Fibroblast of upper back skin (primary cell): ENCODE measurements at regions not wholly inside any gene's neighbourhood (a gene's known extent, or its start where the extent isn't known, plus 50 kb on each side); places are given as distances from the start of the nearest gene placed in this dataset.

Source experiments
- DNase-seq: peaks from one replicate; pipeline ENCODE4 v3.0.0-alpha.2; 2013

DNA sequence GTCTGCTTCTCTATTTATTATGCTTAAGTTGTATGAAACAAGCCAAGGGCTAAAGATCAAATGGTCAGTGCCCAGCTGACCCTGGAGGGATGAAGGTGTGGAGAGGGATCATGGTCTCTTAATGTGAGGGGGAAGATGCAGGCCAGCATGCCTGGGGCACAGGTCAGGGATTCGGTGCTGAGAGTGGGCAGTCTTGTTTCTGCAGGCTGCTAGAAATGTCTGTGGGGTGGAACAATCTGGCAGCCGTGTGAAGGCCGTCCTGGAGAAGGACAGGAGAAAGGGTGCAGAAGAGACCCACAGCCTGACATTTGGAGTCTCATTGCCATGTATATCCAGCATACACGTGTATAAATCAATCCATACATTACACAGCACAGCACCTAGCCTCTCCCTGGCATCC lies 258.3 kb upstream of the MOCS1 start:
- no peak for DNase-seq

DNA sequence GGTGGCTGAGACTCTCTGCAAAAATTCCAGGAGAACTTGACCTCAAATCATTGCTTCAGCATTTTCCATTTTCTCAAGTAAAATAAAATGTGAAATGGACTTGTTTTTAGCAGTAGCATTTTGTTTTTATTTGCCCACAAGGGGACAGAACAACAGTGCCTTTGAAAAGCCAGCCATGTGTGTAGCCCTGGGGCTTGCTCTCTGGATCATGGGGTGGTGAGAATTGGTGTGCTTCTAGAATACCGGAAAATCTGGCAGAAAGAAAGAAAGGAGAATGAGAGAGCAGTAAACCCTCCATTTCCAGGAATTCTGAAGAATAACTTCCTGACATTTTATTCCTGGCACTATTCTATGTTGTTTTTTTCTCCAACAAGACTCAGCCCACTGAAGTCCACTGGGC lies 254.7 kb upstream of the MOCS1 start:
- no peak for DNase-seq

- DNase-seq, result no peak
These were observed 253.4 kb upstream of the MOCS1 start for GRCh38 chr6:40187535-40188144.

DNA sequence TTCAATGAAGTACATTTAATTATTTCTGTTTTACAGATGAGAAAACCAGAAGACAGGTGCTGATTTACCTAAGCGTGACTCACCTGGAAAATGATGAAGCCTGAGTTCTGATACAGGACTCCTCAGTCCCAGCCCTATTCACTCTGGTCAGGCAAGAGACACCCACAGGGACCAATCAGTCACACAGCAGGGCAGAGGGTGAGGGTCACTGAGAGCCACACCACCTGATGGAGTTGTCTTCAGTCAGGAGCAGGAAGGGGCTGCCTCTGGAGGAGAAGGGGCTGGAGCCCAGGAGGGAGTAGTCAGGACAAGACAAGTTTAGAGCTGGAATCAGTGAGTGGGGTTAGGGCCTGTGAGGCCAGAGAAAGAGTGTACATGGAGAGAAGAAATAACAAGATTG lies 251.2 kb upstream of the MOCS1 start:
- DNase-seq, result no peak

DNA sequence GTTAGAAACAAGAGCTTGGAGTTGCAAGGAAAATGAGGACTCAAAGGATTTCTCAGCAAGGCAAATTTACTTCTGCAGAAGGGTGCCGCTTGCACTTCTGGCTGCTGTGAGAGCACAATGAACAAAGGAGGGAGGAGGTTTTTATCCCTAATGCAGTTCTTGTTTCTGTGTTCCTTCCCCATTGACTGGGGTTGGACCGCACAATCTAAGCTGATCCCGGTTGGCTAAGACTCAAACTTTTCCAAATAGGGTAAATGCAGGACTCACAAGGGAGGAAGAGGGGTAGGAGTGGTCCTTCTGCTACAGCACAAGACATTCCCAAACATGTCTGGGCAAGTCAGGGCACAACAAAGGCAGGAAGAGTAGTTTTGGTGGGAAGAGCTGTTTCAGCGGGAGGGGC lies 249.6 kb upstream of the MOCS1 start:
- DNase-seq, result no peak

GRCh38 chr6:40181367-40181766 lies 247.1 kb upstream of the MOCS1 start:
- DNase-seq, result no peak

- DNase-seq, result no peak
These were observed 246.0 kb upstream of the MOCS1 start for GRCh38 chr6:40180271-40180670.

GRCh38 chr6:40179496-40179895 lies 245.2 kb upstream of the MOCS1 start:
- DNase-seq, result no peak

DNA sequence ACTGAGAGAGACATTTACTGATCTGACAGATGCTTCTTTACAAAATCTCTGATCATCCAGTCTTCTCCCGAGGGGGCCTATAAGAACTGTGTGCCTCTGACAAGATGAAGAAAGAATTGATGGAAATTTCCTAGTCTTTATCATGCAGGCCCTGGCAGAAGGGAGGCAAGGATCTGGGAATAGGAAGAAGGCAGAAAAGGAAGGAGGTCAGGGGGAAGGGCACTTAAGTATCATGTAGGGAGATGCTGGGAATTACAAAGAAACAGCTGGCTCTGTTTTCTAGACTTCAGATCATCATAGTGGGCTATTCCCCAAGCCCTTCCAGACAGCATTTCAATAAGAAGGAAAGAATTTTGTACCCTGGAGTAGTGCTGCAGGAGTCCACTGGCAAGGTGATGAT lies 243.3 kb upstream of the MOCS1 start:
- DNase-seq, result no peak

DNA sequence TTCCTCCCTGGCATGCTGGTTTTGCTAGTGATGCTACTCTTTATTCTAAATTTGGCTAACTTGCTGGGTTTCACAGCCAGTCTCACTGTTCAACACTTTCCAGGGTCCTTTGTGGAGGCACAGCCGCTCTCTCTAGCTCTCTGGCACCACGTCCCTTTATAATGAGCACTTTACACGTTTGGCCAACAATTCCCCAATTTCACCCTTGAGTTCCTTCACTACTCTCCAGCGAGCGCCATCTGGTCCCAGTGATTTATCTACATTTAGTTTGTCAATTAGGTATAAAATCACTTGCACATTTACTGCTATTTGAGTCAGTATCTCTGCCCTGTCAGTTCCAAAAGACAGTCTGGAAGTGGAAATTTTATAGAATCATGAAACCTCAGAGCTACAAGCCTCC lies 241.9 kb upstream of the MOCS1 start:
- DNase-seq, result no peak

DNA sequence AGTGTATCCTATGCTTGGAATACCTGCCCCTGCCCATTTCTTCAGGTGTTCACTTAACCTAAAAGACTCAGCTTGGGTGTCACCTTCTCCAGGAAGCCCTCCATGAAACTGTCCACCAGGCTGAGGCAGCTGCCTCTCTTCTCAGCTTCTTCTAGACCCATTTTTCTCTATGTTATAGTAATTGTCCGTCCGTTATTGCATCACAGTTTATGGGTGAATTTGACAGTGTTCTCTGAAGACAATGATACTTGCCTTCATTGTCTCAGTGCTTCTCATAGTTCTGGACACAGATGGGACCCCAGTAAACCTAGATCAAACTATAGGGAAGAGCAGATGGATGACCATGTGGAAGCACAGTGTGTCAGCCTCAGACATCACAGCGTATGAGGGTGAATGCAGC lies 238.0 kb upstream of the MOCS1 start:
- DNase-seq, result no peak

DNA sequence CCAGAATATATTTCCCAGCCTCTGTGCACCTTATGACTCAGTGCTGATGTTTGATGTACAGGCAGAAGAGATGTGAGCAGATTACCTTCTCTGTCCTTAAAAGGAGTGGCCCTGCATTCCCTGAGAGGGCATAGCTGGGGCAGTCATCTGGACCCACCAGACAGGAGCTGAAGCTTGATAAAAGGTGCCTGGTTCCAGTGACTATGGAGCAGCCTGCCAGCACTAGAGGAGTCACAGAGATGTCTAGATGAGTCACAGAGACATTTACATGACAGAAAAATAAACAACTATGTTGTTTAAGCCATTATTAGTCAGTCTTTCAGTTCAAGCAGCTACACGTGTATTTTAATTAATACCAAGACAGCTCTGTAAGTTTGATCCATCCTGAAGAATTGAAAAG lies 237.1 kb upstream of the MOCS1 start:
- DNase-seq, result no peak

DNA sequence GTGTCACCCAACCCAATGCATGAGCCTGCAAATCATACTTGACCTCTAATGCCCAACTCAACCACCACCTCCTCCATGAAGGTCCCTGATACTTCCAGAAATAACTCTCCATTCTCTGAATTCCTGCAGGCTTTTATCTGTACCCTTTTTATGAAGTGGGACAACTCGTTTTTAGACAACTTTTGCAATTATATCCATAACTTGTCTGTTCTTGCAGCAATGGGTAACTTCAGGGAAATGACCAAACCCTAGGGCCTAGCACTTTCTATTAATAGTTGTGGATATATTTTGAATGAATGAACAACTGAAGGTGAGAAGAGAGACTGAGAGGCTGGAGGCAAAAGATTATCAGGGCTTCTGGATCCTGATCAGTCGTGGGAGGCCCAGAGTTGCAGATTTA lies 236.6 kb upstream of the MOCS1 start:
- no peak for DNase-seq

GRCh38 chr6:40169878-40170277 lies 235.6 kb upstream of the MOCS1 start:
- DNase-seq, result no peak

GRCh38 chr6:40166963-40167362 lies 232.7 kb upstream of the MOCS1 start:
- no peak for DNase-seq

DNA sequence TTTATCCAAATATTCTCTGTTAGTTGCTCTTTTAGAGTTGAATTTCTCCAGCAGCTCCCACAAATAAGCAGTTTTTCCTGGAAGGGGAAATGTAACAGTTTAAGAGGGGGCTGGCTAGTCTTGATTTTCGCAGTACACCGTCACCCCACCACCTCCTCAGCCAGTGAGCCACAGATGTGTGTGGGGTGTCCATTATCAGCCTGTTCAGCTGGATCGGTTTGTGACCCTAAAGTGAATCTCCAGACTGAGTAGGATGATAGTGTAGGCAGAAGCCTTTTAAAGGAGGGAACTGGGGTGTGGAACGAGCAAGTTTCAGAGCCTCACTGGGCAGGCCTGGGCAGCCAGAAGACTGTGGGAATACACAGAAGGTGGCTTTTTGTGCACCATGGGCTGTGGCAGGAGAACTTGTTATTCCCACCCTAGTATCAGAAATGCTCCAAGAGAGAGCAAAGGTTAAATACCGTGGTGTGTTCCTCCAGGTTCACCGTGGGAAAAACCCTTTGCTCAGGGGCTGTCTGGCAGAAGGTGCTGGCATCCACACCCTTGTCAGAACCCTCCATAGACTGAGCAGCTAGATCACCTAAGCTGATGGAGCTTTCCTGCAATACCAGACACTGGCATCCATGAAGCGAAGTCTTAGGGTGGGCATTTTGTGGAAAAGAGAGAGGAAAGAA lies 230.9 kb upstream of the MOCS1 start:
- DNase-seq, result no peak

- no peak for DNase-seq
These were observed 230.1 kb upstream of the MOCS1 start for GRCh38 chr6:40164345-40164755.

DNA sequence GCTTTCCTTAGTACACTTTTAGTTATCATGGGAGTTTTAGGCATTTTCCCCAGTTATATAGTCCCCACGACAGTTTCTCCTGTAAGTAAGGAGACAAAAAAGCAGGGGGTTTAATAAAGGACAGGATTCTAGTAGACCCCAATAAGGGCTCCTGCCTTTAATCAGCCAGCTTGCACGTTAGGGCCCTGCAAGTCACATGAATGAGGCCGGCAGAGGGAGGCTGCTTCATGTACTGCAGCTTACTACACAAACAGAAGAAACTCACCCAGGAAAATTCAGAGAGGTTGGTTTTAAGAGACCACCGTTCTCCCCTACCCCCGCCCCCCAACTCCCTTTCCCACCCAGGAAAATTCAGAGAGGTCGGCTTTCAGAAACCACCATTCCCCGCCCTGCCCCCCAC lies 229.7 kb upstream of the MOCS1 start:
- DNase-seq, result no peak

DNA sequence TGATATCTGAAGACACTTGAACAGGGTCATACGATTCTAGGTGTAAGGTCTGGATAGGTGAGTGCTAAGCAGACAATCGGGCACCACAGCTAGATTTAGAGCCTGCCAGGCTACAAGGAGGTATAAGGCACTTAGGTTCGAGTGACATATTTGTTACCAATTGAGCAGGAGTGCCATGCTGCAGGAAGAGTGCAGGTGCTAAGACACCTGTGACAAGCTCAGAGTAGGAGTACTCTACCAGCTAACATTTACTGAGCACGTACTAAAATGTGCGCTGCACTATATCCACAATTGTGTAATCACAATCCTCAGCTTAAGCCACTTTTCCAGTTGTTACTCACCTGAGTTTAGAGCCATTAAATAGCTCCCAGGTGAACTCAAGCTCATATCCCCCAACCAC lies 227.8 kb upstream of the MOCS1 start:
- DNase-seq, result no peak

- DNase-seq, result no peak
These were observed 226.6 kb upstream of the MOCS1 start for GRCh38 chr6:40160826-40161225.

- DNase-seq, result no peak
These were observed 225.6 kb upstream of the MOCS1 start for GRCh38 chr6:40159865-40160264.

DNA sequence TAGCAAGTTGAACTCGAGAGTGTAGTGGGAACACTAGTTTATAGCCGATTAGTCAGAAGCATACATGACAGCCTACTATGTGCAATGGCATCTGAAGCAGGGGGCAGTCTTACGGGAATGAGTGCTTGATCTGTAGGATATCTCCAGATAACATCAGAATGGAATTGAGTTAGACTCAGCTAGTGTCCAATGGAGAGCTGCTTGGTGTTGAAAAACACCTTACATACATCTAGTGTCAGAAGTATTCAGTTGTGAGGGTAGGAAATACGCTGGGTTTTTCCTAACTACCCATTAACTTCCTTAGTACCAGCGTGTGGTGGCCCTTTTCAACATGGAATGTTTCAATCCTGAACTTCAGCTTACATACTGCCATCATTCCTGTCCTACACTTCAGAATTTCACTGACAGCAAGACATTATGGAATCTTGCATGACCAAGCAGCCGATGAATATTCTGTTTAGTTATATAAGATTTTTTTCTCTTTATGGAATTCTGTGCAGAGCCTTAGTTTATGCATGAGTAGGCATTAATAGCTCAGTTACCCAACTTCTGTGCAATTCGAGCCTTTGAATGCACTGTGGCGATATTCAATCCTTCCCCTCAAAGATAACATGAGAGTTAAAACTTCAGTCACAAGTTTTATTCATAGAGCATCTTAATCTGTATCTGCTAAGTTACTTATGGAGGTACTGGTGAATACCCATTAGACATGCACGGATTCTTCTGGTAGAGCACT lies 218.6 kb upstream of the MOCS1 start:
- DNase-seq, result no peak

DNA sequence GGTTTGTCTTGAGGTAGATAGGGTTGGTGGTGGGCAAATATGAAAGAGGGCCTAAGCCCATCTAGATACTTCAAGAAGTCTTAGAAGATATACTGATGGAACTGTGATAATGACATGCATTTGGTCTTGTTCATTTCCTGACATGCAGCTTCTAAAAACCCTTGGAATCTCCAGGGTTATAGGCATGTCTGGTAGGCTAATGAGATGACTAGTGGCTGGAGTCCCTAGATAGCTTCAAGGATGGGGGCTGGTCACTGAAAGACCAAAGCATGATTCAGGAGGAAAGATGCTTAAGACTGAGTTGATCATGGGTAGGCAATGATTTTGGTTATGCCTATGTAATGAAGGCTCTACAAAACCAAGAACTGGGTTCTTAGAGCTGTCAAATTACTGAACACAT lies 217.9 kb upstream of the MOCS1 start:
- no peak for DNase-seq

DNA sequence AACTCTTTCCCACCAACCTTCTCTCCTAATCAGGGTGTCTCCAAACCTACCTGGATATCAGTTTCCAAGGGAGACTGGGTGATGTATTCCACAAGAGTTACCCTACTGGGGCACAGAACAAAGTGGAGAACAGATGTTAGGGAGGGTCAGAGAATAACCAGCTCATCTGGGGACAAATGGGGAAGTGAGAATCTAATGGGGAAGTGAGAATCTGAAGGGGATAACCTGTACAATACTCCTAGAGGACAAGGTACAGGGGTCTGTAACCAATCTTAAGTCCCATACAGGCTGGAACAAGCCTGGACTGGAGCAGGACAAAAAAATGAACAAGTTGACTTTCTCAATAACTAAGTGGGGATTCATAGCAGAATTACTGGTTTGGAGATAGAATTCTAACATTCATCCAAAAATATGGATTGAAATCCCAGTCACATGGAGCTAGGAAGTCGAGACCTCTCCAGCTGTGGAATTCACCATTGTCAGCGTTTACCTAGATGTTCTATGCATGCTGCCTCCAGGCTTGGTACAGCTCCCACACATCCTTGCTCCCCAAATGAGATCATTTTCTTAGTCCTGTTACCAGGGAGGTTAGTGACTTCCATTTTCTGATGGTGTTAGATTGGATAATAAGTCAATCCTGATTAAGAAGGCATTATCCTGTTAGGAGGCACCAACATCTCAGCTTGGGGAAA lies 214.8 kb upstream of the MOCS1 start:
- no peak for DNase-seq
